Stimulated activated CD4-positive, alpha-beta T cell treated with anti-CD3 and anti-CD28 coated beads, Interleukin-2, amount 100 ng/mL, for 48 hours (primary cell): ENCODE measurements at regions not wholly inside any gene's neighbourhood (a gene's known extent, or its start where the extent isn't known, plus 50 kb on each side); places are given as distances from the start of the nearest gene placed in this dataset.

Experiments
- DNase-seq, 2 donors: peaks; one replicate each; pipeline ENCODE4 v3.0.0-alpha.2; 2020

- DNase-seq = no peak
Observed at GRCh38 chr5:146940295-146940694, 61.7 kb upstream of the PPP2R2B start.

DNA sequence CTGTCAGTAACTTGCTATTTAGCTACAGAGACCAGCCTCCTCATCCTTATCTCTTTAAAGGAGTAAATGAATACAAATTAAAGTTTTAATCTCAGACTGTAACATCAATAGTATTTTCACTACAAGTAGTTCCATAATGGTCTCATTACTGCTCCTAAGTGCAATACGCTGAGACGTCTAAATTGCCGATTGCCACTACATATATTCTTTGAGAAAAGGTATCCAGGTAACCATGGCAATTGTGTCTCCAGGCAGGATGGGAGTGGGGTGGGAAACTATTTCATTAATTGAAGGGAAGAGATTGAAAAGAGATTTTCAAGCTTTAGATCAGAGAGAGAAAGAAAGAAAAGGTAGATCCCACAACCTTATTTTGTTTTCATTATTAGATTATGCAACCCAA, 65.5 kb upstream of the PPP2R2B start:
- DNase-seq = no peak

- DNase-seq = no peak
Observed at GRCh38 chr5:146944764-146945616, 66.4 kb upstream of the PPP2R2B start.

DNA sequence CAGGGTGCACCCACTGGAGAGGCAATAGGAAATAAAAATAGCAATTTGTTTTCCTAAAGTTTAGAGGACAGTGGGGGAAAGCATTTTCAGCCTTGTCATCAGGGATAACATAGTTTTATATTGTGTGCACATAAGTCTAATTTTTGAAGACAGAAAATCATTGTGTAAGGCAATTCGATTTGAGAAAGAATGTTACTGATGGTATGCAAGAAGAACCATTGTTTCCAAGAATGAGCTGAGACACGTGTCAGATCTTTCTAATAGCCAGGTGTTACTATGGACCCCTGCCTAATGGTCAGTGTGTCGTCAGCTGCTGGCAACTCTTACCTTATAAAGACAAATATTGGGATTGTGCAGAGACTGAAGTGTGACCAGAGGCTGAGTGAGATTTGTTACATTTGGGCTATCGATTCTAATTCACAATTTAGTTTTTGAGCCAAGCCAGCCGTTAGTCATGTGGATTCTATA, 67.1 kb upstream of the PPP2R2B start:
- DNase-seq = no peak

GRCh38 chr5:146947181-146947941, 68.8 kb upstream of the PPP2R2B start:
- no peak for DNase-seq

DNA sequence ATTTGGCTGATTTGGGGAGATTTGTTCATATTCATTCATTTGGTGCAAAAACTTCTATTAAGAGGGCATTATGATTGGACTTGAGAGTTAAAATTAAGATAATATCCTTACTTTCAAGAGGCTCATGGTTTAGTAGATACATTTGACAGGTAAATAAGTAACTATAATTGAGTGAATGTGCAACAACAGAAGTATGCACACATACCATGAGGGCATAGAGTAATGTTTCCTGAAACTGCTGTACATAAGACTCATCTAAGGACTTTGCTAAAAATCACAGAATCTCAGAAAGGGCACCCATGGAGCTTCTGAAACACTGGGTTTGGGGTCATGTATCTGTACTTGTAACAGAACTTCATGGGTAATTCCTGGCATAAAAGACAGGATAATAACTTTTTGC, 70.1 kb upstream of the PPP2R2B start:
- no peak for DNase-seq

- no peak for DNase-seq
Observed at GRCh38 chr5:146952168-146952567, 73.6 kb upstream of the PPP2R2B start.

DNA sequence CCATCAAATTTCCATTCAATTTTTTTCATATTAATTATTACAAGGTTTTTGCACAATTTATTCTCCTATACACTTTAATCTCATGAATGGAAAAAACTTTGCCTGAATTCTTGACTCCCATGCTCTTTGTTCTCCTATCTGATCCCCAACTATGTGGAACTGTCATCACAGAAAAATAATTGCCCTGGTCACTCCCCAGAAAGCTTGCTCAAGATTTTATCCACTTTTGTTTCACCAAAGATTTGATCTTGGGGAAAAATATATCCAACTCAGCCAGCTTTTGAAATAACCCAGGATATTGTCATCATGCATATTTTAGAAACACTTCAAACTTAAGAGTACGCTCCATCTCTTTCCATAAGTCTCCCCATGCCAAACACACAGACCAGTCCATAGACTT, 77.7 kb upstream of the PPP2R2B start:
- DNase-seq = no peak

GRCh38 chr5:146959360-146959759, 80.8 kb upstream of the PPP2R2B start:
- DNase-seq = no peak

GRCh38 chr5:146962801-146963355, 84.3 kb upstream of the PPP2R2B start:
- no peak for DNase-seq

- peak; percentile 37 to 59 for DNase-seq
Observed at GRCh38 chr5:146965761-146966659, 87.5 kb upstream of the PPP2R2B start.

DNA sequence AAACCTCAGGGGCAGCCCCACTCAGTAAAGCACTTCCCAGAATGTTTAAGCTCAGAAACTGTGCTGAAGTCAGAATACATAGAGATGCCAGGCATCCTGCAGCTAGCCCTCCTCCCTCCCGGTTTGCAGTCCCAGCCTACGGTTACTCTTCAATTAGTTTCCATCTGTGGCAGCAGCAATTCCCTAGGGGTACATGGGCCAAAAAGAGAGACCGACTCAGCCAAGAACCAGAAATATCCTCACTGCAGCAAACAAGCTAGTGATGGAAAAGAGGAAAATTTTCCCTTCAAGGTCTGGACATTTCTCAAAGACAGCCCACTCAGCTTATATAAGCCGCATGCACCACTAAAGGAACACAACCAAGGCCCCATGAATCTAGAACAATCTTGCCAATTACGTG, 89.1 kb upstream of the PPP2R2B start:
- DNase-seq = no peak

DNA sequence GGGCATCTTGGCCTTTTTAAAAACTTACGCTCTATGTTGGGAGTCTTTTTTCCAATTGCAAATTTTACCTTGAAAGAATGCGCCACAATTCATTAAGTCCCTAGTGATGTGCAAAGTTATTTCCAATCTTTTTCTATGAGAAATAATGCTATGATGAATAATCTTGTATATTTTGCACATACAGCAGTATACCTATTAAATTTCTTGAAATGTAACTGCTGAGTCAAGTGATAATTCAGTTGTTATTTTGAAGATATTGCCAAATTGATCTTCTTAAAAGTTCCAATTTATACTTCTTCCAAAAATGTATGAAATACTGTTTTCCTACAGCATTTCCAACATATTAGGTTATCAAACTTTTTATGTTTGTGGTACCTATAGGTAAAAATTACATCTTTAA, 92.8 kb upstream of the PPP2R2B start:
- DNase-seq = no peak

GRCh38 chr5:146986469-146986868, 107.9 kb upstream of the PPP2R2B start:
- DNase-seq = no peak

GRCh38 chr5:146993876-146994530, 115.4 kb upstream of the PPP2R2B start:
- DNase-seq = no peak

DNA sequence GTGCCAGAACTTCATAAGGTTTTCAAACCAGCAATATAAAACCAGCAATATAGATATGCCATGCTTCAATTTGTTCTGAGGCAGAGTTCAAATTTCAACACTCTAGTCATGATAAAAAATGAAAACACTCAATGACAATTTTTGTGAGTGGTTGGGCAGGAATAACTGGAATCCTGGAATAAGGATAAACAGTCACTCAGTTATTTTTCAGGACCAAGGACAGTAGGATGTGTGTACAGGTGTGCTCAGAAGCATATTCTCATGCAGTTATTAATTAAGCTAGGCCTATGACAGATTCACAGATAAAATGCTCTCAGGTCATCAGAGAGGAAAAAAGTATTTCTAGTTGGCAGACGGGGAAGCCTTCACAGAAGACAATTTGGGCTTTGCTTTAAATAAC, 117.3 kb upstream of the PPP2R2B start:
- DNase-seq = no peak

GRCh38 chr5:147015405-147015804, 136.8 kb upstream of the PPP2R2B start:
- DNase-seq = no peak

DNA sequence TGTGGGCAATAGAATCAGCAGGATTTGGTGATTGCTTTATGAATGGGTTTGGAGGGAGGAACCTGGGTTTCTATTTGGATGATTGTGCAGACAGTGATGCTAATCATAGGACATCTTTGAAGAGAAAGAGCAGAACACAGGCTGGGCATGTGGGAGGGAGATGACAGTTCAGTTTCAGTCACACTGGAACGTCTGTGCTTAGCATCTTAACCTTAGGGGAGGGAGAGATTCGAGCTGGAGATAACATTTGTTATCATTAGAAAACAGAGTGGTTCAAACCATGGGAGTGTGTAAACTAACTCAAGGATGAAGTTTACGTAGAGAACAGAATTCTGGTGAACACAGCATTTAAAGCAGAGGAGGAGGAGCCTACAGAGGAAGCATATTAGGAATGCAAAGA, 138.6 kb upstream of the PPP2R2B start:
- no peak for DNase-seq

DNA sequence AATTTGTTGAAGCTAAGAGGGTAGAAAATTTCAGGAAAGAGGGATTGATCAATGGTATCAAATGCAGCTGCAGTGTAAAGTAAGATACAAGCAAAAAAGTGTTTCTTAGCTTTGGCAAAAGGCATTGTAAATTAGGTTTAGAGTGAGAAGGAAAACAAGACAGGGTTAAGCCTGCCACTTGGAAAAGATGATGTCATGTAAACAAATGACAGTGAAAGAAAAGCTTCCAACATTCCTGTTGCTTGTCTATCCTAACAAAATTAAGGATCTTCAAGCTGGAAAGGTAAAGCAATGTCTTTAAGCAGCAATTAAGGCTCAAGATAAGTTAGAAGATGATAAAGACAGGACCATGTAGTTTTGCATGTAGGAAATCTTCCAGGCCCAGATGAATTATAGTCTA, 139.1 kb upstream of the PPP2R2B start:
- no peak for DNase-seq

- DNase-seq = no peak
Observed at GRCh38 chr5:147018812-147019211, 140.3 kb upstream of the PPP2R2B start.

GRCh38 chr5:147036691-147037245, 158.2 kb upstream of the PPP2R2B start:
- no peak for DNase-seq
